ENCODE measurements at regions not wholly inside any gene's neighbourhood (a gene's known extent, or its start where the extent isn't known, plus 50 kb on each side); places are given as distances from the start of the nearest gene placed in this dataset.
"Not testable (repeated sequence)": the region's sequence is repeated elsewhere in the genome, so short reads cannot be mapped to it uniquely, and the experiment has no call there.

DNA sequence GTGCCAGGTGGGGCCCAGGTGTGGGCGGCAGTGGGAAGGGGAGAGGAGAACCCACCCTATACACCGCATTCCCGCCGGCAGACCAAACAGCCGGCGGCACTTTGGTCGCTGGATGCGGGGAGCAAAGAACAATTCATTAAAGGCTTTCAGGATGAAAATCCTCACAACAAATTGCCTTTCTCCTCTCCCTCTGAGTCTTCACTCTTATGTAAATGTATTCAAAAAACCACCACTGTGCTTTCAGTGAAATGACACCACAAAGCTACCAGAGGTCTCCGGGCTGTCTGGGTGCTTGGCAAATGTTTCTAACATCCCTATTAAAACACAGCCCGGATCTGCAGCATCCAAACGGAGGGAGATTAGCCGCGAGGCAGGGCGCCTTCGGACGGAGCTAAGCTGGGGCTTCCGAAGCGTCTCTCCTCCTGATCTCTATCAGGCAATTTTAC lies 171.8 kb upstream of the TBL1X start:
- no peaks in the 10 kb centered on the region for H3K36me3 ChIP-seq
- in situ Hi-C loops (cut with MboI; ENCODE audit: low sequenced_read_pairs in 4 of 4) = no loop called here
- no peaks in the 10 kb centered on the region for H3K4me1 ChIP-seq
- peaks cover 0 to 16% (median 6%) of the 10 kb centered on the region in 3 donors for H3K27me3 ChIP-seq
- DNase-seq (no peak), ATAC-seq (no peak)
- no peak for TF ChIP-seq POLR2A (IDR thresholded peaks at IDR 0.05)
- TF ChIP-seq, protein P1, sequence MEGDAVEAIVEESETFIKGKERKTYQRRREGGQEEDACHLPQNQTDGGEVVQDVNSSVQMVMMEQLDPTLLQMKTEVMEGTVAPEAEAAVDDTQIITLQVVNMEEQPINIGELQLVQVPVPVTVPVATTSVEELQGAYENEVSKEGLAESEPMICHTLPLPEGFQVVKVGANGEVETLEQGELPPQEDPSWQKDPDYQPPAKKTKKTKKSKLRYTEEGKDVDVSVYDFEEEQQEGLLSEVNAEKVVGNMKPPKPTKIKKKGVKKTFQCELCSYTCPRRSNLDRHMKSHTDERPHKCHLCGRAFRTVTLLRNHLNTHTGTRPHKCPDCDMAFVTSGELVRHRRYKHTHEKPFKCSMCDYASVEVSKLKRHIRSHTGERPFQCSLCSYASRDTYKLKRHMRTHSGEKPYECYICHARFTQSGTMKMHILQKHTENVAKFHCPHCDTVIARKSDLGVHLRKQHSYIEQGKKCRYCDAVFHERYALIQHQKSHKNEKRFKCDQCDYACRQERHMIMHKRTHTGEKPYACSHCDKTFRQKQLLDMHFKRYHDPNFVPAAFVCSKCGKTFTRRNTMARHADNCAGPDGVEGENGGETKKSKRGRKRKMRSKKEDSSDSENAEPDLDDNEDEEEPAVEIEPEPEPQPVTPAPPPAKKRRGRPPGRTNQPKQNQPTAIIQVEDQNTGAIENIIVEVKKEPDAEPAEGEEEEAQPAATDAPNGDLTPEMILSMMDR (IDR thresholded peaks at IDR 0.05 in 4 of 5, conservative IDR thresholded peaks at IDR 0.05 in 1 of 5) = no peak
- intact Hi-C loops (cut with DNase I; ENCODE audit: low total_unique reads) = no loop called here
- H3K27ac ChIP-seq = no peak overlapping the region
- H3K9me3 ChIP-seq = no peaks in the 10 kb centered on the region
- no peak overlapping the region for H3K4me3 ChIP-seq

DNA sequence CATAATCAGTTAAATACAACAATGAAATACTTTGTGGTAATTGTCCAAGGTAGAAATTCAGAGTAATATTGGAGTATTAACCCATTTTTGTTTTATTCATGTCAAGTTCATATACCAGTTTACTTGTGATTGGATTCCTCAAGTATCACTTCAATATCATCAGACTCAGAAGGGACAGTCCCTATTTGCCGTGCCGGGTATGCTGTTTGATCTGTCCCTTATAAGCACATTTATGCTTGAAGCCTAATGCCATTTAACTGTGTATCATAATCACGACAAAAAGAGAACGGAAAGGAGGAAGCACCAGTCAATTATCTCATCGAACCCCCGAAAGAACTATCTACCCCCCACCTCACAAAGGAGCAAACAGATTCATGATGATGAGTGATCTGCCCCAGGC lies 171.0 kb upstream of the TBL1X start:
- no peaks in the 10 kb centered on the region for H3K9me3 ChIP-seq
- no peak for ATAC-seq
- in situ Hi-C loops (cut with MboI; ENCODE audit: low sequenced_read_pairs in 4 of 4) (no loop called here), intact Hi-C loops (cut with DNase I; ENCODE audit: low total_unique reads) (no loop called here)
- H3K36me3 ChIP-seq = no peaks in the 10 kb centered on the region
- no peak overlapping the region for H3K4me3 ChIP-seq
- no peak overlapping the region for H3K27ac ChIP-seq
- no peak for TF ChIP-seq POLR2A (IDR thresholded peaks at IDR 0.05)
- TF ChIP-seq, protein P1 (IDR thresholded peaks at IDR 0.05 in 4 of 5, conservative IDR thresholded peaks at IDR 0.05 in 1 of 5) = no peak
- peaks cover 0 to 16% (median 6%) of the 10 kb centered on the region in 3 donors for H3K27me3 ChIP-seq
- no peak for DNase-seq
- no peaks in the 10 kb centered on the region for H3K4me1 ChIP-seq

- Histone ChIP-seq H3K4me1 (no peaks in the 10 kb centered on the region), H3K36me3 (no peaks in the 10 kb centered on the region), H3K27me3 (peaks cover 0 to 13% (median 6%) of the 10 kb centered on the region in 3 donors), H3K9me3 (no peaks in the 10 kb centered on the region), H3K4me3 (no peak overlapping the region), H3K27ac (no peak overlapping the region)
- in situ Hi-C loops (cut with MboI; ENCODE audit: low sequenced_read_pairs in 4 of 4) (no loop called here), intact Hi-C loops (cut with DNase I; ENCODE audit: low total_unique reads) (no loop called here)
- DNase-seq (no peak), ATAC-seq (no peak)
- no peak for TF ChIP-seq POLR2A (IDR thresholded peaks at IDR 0.05)
- TF ChIP-seq, protein P1 (IDR thresholded peaks at IDR 0.05 in 4 of 5, conservative IDR thresholded peaks at IDR 0.05 in 1 of 5) = no peak
Measured at GRCh38 chrX:9295551-9295950, 169.3 kb upstream of the TBL1X start.

- H3K4me3 ChIP-seq = no peak overlapping the region
- no peak for ATAC-seq
- no peak for DNase-seq
- in situ Hi-C loops (cut with MboI; ENCODE audit: low sequenced_read_pairs in 4 of 4) = no loop called here
- intact Hi-C loops (cut with DNase I; ENCODE audit: low total_unique reads) = no loop called here
- no peaks in the 10 kb centered on the region for H3K36me3 ChIP-seq
- H3K9me3 ChIP-seq = no peaks in the 10 kb centered on the region
- H3K27me3 ChIP-seq = peaks cover 0 to 5% (median 0%) of the 10 kb centered on the region in 3 donors
- TF ChIP-seq, protein P1 (IDR thresholded peaks at IDR 0.05 in 4 of 5, conservative IDR thresholded peaks at IDR 0.05 in 1 of 5) = no peak
- TF ChIP-seq POLR2A (IDR thresholded peaks at IDR 0.05) = no peak
- no peaks in the 10 kb centered on the region for H3K4me1 ChIP-seq
- no peak overlapping the region for H3K27ac ChIP-seq
Measured at GRCh38 chrX:9298221-9298620, 166.6 kb upstream of the TBL1X start.

DNA sequence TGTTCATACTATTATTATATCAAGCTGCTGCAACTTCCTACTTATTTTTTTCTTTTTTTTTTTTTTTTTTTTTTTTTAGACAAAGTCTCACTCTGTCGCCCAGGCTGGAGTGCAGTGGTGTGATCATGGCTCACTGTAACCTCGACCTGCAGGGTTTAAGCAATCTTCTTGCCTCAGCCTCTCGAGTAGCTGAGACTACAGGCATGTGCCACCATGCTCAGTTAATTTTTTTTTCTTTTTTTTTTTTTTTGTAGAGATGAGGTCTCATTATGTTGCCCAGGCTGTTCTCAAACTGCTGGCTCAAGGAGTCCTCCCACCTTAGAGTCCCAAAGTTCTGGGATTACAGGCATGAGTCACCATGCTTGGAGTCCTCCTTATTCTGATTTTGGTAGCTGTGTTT lies 165.2 kb upstream of the TBL1X start:
- H3K27me3 ChIP-seq; H3K27ac ChIP-seq; H3K4me3 ChIP-seq; intact Hi-C loops (cut with DNase I; ENCODE audit: low total_unique reads); DNase-seq; ATAC-seq; H3K9me3 ChIP-seq; H3K4me1 ChIP-seq; in situ Hi-C loops (cut with MboI; ENCODE audit: low sequenced_read_pairs in 4 of 4); H3K36me3 ChIP-seq: not testable (repeated sequence)

Data from gastrocnemius medialis (tissue), 4 donors.